Stimulated activated CD8-positive, alpha-beta memory T cell treated with anti-CD3 and anti-CD28 coated beads, Interleukin-12 subunit alpha, Interleukin-12 subunit beta, amount 100 ng/mL, for 24 hours (primary cell): ENCODE measurements at regions not wholly inside any gene's neighbourhood (a gene's known extent, or its start where the extent isn't known, plus 50 kb on each side); places are given as distances from the start of the nearest gene placed in this dataset.
"Not testable (repeated sequence)": the region's sequence is repeated elsewhere in the genome, so short reads cannot be mapped to it uniquely, and the experiment has no call there.

Source experiments
- DNase-seq: peaks from one replicate; pipeline ENCODE4 v3.0.0-alpha.2; 2020; ENCODE audit errors: extremely low read depth

GRCh38 chr6:22194188-22194921 is 102.5 kb downstream of the PRL start:
- DNase-seq: no peak

DNA sequence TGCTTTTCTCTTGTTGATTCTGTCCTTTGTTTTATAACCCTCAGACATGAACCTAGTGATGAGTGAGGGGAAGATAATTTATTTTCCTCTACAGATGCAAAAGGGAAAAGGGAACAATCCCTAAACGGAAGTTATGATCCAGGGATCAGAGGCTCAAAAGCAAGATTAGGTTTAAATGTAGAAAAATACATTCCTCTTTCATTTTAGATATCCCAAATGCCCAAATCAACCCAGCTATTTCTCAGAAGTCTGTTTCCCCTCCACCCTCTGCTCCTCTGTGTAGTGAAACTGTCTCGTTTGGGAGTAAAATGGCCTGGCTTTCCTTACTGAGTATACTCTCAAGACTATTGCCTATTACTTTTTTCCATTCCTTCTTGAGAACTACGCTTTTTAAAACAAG is 97.1 kb downstream of the PRL start:
- no peak for DNase-seq

DNA sequence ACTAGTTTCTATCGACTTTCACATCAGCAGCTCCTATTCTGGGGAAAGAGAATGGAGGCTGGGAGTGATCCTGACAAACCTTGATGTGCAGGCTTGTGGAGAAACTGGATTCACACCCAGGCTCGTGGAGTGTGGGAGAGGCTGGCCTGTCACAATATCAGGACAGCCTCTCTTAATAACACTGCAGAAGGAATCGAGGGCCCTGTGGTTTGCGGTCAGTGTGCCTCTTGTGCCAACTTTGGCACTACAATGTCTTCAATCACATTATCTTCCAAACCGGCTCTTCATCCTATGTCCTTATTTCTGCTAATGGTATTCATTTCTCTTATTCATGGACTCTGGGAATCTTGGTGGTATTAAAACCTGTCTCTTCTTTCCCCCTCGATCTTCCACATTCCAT is 92.7 kb downstream of the PRL start:
- no peak for DNase-seq

- no peak for DNase-seq
These were observed 91.6 kb downstream of the PRL start for GRCh38 chr6:22205266-22205665.

GRCh38 chr6:22206106-22206505 is 90.7 kb downstream of the PRL start:
- DNase-seq: no peak

DNA sequence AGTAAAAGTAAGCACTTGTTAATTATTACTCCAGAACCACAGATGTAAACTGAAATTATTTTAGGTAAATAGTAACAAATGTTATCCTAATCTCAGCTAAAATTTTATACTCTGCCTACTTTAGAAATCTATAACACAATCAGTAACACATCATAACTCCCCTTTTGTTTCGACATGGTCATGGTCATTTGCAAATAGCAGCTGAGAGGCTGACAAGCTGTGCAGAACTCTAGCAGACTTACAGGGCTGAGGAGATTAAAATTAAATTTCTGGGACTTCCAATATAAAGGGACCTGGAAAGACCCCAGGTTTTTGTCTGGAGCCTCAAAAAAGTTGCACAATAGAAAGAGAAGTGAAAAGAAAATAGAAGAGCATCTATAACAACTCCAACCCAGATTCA is 88.8 kb downstream of the PRL start:
- no peak for DNase-seq

GRCh38 chr6:22214314-22214713 is 82.5 kb downstream of the PRL start:
- no peak for DNase-seq

DNA sequence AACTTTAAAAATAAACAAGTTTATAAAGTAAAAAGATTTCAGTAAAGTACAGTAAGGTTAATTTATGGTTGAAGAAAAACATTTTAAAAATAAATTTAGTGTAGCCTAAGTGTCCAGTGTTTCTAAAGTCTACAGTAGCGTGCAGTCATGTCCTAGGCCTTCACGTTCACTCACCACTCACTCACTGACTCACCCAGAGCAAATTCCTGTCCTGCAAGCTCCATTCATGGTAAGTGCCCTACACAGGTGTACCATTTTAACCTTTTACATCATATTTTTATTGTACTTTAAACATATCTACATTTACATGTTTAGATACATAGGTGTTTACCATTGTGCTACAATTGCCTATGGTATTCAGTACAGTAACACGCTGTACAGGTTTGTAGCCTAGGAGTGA is 81.4 kb downstream of the PRL start:
- not testable (repeated sequence) for DNase-seq

- DNase-seq: no peak
These were observed 78.4 kb downstream of the PRL start for GRCh38 chr6:22218410-22218809.

- DNase-seq: no peak
These were observed 76.9 kb downstream of the PRL start for GRCh38 chr6:22219925-22220324.

DNA sequence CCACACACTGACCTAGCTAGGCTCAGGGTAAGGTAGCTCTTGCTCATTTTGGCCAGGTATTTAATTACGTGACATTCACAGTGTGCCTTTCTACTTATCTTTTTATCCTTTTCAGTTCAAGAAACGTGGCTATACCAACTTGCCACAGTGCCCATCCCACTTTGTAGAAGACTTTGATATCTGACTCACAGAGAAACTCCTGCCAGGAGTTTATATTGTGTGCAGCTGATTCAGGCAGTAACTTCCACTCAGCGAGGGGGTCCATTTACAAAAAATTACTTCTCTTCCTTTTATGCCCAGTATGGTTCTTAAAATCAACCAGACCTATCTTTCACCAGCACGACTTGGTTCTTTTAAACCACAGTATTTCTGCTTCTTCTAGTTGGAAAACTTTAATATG is 75.6 kb downstream of the PRL start:
- no peak for DNase-seq

GRCh38 chr6:22221630-22222029 is 75.2 kb downstream of the PRL start:
- no peak for DNase-seq

GRCh38 chr6:22222469-22222868 is 74.4 kb downstream of the PRL start:
- DNase-seq: no peak

- no peak for DNase-seq
These were observed 68.8 kb downstream of the PRL start for GRCh38 chr6:22227824-22228610.

- no peak for DNase-seq
These were observed 65.8 kb downstream of the PRL start for GRCh38 chr6:22231050-22231449.

- DNase-seq: no peak
These were observed 65.2 kb downstream of the PRL start for GRCh38 chr6:22231616-22232015.

GRCh38 chr6:22236626-22237414 is 60.0 kb downstream of the PRL start:
- no peak for DNase-seq
